GM19328 (cell line): ENCODE measurements at regions not wholly inside any gene's neighbourhood (a gene's known extent, or its start where the extent isn't known, plus 50 kb on each side); places are given as distances from the start of the nearest gene placed in this dataset.

Source experiments
- ATAC-seq: cut with Tn5 transposase; IDR thresholded peaks from one replicate; pipeline ENCODE4 v1.9.1; 2021; ENCODE audit warnings: mild to moderate bottlenecking, moderate library complexity; ENCODE audit not compliant: unreplicated experiment

DNA sequence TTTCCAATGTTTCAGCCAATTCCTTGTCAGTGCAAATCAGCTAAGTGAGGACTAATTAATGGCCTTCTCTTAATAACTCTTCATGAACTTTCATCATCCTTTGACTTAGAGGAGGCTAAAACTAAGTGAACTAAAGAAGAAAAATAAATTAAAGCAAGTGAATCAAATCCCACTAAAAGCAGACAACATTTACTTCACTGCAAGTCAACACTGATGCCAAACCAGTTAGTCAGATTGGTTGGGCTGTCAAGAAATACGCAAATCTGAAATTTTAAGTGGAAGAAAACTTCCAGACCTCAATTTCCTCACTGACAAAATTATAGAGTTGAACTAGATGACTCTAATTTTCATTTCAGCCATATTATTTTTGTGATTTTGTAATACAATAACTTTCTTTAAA, 137.2 kb upstream of the PRLR start:
- no peak for ATAC-seq

DNA sequence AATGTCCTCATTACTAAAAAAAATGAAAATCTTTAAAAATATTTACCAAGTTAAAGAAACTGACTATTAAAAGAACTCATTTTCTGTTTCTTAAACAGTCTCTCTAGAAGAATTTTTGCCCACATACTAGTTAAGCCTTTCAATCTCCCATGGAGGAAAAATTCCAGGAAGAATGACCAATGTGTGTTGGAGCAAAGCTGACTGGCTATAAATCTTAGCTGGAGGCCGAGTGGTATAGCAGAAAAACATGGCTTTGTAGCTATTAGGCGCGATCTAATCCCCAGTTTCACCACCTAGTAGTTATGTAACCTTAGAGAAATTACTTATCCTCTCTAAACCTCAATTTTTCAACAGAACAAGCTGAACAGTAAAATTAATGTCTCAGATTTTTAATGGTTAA, 135.5 kb upstream of the PRLR start:
- ATAC-seq = no peak

DNA sequence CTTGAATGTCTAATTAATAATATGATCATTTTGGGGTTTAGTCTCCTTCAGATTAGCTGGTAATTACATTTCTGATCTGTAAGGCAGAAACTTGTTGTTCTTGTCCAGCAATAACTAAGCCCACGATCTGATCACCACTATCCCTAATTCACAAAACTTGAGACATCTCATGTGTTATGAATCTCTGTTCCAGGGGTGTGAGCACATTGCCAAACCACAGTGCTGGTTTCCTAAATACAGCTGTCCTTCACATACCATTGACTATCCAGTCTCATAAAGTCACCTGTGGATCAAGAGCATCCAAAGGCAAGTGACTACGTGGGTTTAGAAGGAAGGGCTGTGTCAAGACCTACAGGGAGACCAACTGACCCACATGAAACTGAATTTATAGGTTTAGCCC, 134.1 kb upstream of the PRLR start:
- ATAC-seq = no peak

DNA sequence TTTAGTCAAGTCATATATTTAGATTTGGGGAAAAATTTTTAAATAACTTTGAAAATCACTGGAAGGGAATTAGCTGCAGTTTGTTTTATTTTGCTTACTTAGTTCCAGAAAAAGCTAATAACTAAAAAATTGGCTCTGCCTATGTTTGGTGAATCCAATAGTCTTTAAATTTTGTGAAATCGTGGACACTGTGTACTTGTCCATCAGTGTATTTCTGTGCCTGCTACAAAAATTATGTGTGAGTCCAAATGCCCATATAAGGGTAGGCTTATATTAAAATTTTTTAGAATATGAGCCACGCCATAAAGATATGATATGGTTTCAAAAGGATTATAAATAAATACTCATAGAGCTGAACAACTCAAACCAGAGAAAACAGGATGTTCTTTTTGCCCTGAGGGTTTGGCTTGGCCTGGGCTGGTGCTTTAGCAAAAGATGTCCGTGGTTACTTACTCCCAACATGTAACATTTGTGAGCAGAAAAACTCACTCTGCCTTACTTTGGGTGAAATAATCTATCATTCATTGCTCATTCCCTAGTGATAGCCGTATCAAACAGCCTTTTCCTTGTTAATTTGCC, 133.2 kb upstream of the PRLR start:
- no peak for ATAC-seq

DNA sequence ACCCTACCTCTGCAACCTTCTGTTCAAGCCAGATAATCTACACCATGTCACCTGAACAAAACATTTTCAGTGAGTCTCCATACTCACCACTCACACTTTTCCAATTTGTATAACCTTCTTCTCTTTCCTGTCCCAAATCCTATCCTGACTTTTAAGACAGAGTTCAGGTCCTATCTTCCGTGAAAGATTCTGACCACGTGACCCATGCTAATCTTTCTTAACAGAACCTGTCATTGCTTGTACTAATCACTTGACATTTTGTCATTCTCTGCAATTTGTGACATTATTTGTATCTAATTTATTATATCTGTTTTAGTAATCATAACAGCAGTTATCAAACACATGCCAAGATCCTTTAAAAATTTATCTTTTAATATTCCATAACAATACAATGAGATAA, 132.5 kb upstream of the PRLR start:
- ATAC-seq = no peak

DNA sequence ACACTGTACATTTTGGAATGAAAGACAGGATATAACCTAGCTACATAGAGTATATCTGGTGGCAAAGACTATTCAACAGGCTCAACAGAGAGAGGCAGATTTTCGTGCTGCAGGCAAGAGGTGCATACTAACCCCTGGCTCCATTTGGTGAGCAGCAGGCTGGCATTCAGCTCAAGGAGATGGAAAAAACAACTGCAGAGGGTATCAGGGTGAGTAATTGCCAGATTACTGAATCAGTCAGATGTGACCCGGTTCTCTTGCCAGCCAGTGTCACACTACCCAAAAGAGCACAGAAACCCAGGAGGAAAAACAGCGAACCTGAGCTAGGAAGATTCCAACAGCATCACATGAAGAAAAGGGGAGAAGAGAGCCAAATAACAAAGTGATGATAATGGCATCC, 130.4 kb upstream of the PRLR start:
- ATAC-seq = no peak

DNA sequence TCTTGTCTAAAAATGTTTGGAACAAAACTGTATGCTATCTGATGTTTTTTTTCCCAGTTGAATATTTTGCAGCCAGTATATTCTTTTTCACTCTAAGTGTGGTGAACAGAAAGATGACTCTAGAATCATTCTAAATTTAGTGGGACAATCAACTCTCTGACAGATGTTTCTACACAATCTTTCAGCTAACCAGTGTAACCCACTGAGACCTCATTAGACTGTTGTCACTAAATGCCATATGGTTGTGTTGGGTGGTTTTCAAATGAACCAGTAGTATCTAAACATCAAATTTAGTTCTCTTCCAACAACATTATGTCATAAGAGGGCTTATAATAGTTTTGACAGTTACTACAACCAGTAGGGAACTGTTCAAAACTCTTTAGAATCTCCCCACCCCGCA, 129.6 kb upstream of the PRLR start:
- no peak for ATAC-seq

DNA sequence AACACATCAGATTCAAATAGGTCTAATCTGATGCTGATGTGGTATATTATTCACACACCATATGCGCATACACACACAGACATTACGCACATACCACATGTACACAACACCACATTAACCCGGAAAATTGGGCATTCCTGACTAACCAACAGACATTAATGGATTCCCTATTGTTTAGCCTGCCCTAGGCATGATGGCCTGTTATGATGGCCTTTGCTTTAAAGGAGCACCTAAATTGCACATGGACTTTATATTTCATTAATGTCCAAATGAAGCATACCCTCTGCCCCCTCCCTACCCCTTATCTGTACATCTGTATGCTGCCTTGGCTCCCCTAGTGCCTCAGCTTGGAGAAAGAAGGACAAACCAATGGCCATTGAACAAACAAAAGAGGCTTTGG, 127.7 kb upstream of the PRLR start:
- no peak for ATAC-seq

DNA sequence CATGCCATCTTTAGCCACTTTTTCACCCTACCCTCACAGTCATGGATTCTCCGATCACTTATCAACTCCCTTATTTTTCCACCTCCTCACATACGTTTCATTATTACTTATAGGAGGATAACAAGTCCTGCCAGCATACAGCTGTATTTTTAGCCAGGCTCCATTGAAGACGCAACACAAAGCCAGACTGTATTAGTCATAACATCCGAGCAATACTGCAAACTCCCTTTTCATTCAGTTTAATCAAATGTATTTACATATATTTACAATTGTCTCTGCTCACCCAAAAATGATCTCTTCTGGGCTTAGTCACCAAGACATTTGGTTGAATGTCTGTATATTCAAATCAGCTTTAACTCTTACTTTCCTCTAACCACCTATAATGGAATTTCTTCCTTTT, 126.4 kb upstream of the PRLR start:
- ATAC-seq = no peak

DNA sequence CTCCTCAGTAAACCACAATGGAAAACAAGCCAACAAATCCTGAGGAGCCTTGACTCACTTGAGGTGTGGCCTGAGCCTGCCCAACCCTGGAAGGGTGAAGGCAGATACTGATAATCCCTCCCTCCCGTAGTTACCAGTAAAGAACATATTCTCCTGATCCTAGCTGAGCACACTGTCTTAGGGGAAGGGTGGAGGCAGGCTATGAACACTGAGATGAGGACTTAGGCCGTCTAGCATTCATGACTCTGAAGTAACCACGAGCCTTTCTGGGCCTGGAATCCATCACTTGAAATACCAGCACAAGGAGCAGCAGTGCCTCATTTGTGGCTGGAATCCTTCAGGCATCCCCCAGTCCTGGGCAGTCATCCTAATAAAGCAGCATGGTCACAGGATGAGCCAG, 124.5 kb upstream of the PRLR start:
- ATAC-seq = no peak

DNA sequence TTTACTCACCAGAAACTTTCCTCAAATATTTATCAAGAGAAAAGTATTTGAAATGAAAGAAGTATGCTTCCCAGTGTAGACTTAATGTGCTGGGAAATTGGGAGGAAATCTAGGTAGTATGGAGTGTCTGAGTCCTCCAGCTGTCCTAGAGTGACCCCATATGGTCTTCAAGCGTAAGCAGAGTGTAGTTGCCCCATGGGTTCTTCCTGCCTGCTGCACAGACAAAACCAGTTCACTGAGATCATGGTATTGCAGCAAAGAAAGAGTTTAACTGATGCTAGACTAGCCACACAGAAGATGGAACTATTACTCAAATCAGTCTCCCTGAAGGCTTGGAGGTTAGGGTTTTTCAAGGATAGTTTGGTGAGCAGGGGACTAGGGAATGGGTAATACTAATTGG, 114.9 kb upstream of the PRLR start:
- no peak for ATAC-seq

DNA sequence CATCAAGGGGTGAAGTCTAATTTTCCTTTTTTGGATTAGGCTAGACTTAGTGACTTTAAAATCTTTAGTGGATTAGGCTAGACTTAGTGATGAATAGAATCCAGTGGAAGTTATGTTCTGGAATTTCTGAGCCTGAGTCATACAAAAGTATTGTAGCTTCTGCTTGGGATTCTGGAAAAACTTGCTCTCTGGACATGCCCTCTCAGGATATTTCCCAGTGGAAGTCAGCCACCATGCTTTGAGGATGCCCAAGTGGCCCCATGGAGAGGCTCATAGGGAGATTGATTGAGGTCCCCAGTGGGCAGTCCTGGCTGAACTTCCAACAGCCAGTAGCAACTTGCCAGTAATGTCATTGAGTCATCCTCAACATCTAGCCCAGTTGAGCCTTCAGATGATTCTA, 112.4 kb upstream of the PRLR start:
- ATAC-seq = no peak

DNA sequence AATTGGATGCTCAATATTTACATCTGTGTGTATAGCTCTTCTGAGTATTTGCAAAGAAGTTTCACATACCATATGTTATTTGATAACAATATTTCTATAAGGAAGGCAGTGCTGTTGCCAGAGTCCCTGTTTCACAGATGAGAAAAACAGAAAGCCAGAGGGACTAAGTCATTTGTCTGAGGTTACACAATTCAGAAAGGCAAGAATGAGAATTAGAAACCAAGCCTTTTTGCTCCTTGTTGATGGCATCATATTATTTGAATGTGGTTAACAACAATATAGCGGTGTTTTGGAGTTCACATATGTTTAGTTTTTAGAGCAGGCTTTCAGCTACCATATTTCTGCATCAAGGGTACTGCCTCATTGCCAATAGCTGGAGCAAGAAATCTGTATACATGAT, 110.9 kb upstream of the PRLR start:
- no peak for ATAC-seq

DNA sequence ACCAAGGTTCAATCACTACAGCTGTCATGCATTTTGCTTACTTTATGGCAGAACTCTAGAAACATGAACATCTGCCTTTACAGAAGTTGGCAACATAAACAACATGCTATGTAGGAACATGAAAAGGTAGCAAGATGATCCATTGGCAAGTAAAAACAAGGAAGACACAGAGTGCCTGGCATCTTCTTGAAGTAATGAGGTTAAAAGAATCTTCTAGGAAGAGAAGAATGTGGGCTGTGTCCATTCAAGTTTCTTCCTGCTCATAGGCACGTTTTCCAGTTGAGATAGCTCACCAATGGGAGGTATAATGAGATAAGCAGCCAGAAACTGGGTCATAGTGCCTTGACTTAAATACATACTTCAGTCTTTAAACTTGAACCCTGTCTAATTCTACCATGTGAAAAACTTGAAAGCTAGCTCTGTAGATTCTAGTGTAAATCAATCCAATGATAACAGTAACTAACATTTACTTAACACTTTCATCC, 109.4 kb upstream of the PRLR start:
- no peak for ATAC-seq

DNA sequence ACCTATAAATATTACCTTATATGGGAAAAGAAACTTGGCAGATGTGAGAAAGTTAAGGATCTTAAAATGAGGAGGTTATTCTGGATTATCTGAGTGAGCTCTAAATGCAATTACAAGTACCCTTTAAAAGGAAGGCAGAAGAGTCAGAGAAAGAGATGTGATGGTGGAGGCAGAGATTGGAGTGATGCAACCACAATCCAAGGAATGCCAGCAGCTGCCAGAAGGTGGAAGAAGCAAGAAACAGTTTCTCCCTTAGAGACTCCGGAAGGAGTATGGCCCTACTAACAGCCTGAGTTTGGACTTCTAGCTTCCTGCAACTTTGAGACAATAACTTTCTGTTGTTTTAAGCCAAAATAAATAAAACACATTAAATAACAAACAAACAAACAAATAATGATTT, 108.7 kb upstream of the PRLR start:
- ATAC-seq = no peak

DNA sequence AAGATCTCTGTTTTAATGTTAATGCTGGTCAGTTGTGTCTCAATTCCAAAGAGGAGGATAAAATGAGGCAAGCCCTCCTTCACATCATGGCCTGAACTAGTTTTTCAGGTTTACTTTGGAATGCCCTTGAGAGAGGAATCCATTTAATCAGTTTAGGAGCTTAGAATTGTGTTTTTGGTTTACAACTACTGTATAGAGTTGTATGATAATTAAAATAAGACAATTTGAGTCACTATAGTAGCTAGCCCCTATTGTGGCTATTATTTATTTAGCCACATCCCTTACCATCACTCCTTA, 107.8 kb upstream of the PRLR start:
- ATAC-seq = no peak

DNA sequence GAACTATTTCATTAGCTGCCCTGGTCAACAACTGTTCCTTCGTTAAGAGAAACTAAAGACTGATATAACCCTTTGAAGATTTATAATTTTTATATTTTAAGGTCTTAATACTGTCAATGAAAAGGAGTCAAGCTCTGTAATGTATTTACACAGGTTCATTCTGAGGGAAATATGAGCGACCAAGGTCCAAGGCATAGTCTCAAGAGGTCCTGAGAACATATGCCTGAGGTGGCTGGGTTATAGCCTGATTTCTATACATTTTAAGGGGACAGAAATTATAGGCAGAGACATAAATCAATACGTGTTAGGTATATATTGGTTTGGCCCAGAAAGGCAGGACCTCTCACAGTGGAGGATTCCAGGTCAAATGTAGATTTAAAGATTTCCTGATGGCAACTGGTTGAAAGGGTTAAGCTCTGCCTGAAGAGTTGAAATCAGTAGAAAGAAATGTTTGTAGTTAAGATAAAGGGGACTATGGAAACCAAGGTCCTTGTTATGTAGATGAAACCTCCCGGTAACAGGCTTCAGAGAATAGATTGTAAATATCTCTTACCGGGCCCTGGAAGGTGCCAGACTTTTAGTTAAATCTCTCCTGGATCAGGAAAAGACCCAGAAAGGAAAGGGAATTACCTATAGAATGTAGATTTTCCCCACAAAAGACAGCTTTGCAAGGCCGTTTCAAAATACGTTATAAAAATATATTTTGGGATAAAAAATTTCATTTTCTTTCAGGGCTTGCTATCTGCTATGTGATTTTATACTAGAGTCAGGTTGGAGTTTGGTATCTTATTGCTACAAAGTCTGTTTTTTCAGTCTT, 107.3 kb upstream of the PRLR start:
- ATAC-seq = no peak

DNA sequence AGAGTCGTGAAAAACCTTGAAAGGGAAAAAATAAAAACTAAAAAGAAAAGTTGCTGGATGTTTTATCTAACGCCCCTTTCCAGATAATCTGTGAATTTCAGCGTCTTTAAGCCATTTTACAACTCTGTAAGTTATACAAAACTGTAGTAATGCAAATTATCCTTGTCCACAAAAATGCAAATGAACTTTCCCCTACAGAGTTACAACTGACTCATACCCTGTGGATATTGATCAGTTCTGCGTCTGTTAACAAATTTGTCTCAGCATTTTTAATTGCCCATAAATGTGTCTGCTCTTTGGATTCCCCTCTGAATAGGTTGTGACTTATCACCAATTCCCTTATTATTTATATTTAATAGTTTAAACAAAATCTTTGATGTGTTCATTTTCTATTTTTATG, 105.9 kb upstream of the PRLR start:
- no peak for ATAC-seq

DNA sequence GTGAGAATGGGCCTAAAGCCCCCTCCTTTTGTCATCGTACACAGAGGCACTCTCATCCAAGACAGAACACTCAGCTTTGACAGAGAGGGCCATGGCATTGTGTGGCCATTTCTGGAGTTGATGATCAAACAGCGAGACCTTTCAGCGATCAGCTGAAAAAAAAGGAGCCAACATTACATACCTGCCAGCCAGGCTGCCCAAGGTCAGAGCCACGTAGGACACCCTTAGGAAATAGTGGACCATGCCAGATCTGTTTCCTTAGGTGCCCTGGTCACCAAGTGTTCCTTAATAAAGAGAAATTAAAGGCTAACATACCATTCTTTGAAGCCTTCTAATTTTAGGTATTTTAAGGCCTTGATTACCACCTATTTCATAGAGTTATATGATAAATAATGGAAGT, 105.5 kb upstream of the PRLR start:
- ATAC-seq = no peak

DNA sequence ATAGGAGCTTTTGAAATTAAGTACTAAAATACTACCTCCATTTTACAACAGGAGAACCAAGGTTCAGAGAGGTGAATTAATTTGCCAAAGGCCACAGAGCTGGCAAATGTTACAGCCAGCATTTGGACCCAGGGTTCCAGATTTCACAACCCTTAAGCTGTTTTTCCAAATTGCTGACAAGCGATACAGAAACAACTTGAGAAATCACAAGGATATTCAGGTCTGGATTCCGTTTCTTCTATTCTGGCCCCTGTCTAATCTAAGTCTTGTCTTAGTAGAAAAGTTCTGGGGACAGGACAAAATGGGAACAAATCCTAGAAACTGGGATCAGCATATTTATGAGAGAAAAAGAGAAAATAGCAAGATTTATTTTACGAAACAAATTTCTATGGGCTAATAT, 103.1 kb upstream of the PRLR start:
- ATAC-seq = no peak

DNA sequence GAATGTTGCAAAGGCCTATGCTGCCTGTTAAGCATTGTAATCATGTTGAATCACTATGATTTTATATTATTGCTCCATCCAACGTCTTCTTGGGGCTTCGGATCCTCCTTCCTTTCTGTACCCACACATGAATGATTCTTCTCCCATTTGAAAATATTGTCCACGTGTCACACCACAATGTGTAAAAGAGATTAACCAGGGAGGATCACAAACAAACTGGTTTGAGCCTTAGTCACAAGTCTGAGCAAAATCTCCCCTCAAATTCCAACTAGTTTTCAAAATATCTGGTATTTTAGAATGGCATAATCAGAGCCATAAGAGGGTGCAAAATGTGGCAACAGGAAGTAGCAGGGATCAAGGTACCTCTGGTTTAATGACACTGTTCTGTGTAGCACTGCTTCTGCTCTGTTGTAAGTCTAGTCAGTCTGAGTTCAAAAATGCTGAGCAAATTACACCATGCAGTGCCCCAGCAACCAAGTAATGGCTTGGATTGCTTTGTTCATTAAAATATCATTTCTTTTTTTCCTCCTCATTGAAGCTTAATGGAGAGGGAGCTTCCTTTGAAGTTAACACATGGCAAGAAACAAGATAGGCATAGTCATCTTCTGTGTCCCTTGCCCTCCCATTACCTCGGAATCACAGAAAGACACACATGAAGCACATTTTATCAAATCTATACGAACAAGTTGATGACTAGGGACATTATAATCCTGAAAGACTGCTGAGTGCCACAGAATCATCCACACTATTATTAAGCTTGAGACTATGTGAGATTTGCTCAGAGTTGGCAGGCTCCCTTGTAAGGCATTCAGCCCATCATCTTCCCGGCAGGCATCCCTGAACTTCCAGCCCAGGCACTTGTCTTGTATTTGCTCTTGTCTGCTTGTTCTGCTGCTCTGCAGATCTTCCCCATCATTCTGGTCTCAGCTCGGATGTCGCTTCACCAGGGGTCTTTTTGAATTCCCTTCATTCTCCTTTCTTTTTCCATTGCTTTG, 102.0 kb upstream of the PRLR start:
- no peak for ATAC-seq

DNA sequence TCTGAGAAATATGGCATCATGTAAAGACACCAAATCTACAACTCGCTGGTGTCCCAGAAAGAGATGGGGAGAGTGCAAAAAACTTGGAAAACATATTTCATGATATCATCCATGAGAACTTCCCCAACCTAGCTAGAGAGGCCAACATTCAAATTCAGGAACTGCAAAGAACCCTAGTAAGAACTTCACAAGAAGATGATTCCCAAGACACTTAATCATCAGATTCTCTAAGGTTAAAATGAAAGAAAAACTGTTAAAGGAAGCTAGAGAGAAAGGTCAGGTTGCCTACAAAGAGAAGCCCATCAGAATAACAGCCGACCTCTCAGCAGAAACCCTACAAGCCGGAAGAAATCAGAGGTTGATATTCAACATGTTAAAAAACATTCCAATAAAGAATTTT, 95.5 kb upstream of the PRLR start:
- no peak for ATAC-seq
